Upper lobe of right lung (tissue), 1 donor: ENCODE measurements at regions not wholly inside any gene's neighbourhood (a gene's known extent, or its start where the extent isn't known, plus 50 kb on each side); places are given as distances from the start of the nearest gene placed in this dataset.

Experiments
- ATAC-seq: fragments of 200-7000 bp; cut with Tn5 transposase; one replicate; pipeline ENCODE4 v1.9.1; 2020; ENCODE audit warnings: mild to moderate bottlenecking, moderate library complexity
- DNase-seq: peaks from one replicate; pipeline ENCODE4 v3.0.0-alpha.2; 2020
- H3K27ac ChIP-seq: fragments of 200-600 bp; one replicate; pipeline ENCODE4 v1.8.0; 2022
- H3K27me3 ChIP-seq: fragments of 200-600 bp; one replicate; pipeline ENCODE4 v1.8.0; 2022; ENCODE audit warnings: mild to moderate bottlenecking
- H3K36me3 ChIP-seq: fragments of 200-600 bp; one replicate; pipeline ENCODE4 v1.8.0; 2022
- H3K4me1 ChIP-seq: fragments of 200-600 bp; one replicate; pipeline ENCODE4 v1.8.0; 2022
- H3K4me3 ChIP-seq: fragments of 200-600 bp; one replicate; pipeline ENCODE4 v1.8.0; 2022; ENCODE audit warnings: mild to moderate bottlenecking
- H3K9me3 ChIP-seq: fragments of 200-600 bp; one replicate; pipeline ENCODE4 v1.8.0; 2022
- intact Hi-C: fragments of 100-400 bp; cut with DNase I; formaldehyde crosslinking; loops from one replicate; pipeline ENCODE4 v1.11.0; 2022
- TF ChIP-seq, protein P1 (sequence below): fragments of 200-600 bp; IDR thresholded peaks from one replicate; pipeline ENCODE4 v1.8.0; 2022; ENCODE audit warnings: antibody characterized with exemption
- donor health status: DM: no; HTN: yes; CAD: no; lungs with severe emphysema.

DNA sequence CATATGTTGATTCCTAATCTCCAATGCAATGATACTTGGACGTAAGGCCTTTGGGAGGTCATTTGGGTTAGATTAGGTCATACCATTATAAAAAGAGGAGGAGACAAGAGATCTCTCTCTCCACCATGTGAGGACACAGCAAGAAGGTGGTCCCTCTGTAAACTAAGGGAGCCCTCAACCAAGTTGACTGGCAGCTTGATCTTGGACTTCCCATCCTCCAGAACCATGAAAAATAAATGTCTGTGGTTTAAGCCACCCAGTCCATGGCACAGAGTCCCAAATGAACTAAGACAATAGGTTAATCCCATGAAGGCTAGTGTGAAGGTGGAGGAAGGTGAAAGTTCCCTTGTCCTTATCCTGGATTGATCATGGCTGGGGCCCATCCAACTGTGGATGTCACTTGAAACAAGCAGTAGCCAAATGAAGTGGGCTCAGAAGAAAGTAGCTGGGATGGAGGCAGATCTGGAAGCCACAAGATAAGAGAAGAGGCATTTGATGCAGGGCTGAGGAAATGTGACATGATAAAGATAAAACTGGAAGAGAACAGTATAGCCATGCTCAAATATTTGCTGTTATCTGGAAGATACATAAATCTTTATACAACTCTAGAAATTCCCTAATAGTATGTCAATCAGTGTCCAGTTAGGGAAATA, 99.9 kb downstream of the BANF2 start:
- TF ChIP-seq, protein P1, sequence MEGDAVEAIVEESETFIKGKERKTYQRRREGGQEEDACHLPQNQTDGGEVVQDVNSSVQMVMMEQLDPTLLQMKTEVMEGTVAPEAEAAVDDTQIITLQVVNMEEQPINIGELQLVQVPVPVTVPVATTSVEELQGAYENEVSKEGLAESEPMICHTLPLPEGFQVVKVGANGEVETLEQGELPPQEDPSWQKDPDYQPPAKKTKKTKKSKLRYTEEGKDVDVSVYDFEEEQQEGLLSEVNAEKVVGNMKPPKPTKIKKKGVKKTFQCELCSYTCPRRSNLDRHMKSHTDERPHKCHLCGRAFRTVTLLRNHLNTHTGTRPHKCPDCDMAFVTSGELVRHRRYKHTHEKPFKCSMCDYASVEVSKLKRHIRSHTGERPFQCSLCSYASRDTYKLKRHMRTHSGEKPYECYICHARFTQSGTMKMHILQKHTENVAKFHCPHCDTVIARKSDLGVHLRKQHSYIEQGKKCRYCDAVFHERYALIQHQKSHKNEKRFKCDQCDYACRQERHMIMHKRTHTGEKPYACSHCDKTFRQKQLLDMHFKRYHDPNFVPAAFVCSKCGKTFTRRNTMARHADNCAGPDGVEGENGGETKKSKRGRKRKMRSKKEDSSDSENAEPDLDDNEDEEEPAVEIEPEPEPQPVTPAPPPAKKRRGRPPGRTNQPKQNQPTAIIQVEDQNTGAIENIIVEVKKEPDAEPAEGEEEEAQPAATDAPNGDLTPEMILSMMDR: no peak
- intact Hi-C loops: no loop called here

DNA sequence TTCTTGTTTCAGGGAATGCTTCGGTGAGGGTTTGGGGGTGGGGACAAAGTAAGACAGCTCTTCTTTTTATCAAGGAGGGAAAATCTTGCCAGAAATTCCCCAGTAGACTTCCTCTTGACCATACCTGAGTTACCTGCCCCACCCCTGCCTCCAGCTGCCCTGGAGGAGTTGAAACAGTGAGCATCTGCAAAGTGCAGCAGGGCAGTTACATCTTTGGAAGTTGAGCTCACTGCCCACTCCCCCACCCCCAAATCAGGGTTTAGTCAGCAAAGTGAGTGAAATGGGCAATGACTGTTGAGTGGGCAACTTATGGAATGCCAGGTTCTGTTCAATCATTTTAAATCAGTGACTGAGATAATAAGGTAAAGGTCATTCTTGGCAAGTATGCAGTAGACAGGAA, 98.8 kb downstream of the BANF2 start:
- H3K4me1 ChIP-seq: peaks cover 22% of the 10 kb centered on the region
- no peaks in the 10 kb centered on the region for H3K36me3 ChIP-seq
- intact Hi-C loops: no loop called here
- TF ChIP-seq, protein P1: no peak
- H3K27me3 ChIP-seq: no peaks in the 10 kb centered on the region
- H3K27ac ChIP-seq: no peak overlapping the region
- ATAC-seq (no peak), DNase-seq (no peak)
- H3K9me3 ChIP-seq: no peaks in the 10 kb centered on the region
- no peak overlapping the region for H3K4me3 ChIP-seq

More for the DNA sequence above, 99.9 kb downstream of the BANF2 start:
- Histone ChIP-seq H3K36me3 (no peaks in the 10 kb centered on the region), H3K9me3 (no peaks in the 10 kb centered on the region), H3K27ac (no peak overlapping the region), H3K27me3 (no peaks in the 10 kb centered on the region), H3K4me3 (no peak overlapping the region), H3K4me1 (peaks cover 19% of the 10 kb centered on the region)
- no peak for ATAC-seq
- no peak for DNase-seq

GRCh38 chr20:17797579-17797978, 97.8 kb downstream of the BANF2 start:
- Histone ChIP-seq H3K4me1 (peaks cover 22% of the 10 kb centered on the region), H3K9me3 (no peaks in the 10 kb centered on the region), H3K36me3 (no peaks in the 10 kb centered on the region), H3K27ac (no peak overlapping the region), H3K27me3 (no peaks in the 10 kb centered on the region), H3K4me3 (no peak overlapping the region)
- DNase-seq (no peak), ATAC-seq (no peak)
- intact Hi-C loops: no loop called here
- TF ChIP-seq, protein P1: no peak

- Histone ChIP-seq H3K27ac (no peak overlapping the region), H3K27me3 (no peaks in the 10 kb centered on the region), H3K36me3 (no peaks in the 10 kb centered on the region), H3K9me3 (no peaks in the 10 kb centered on the region), H3K4me1 (peaks cover 22% of the 10 kb centered on the region), H3K4me3 (no peak overlapping the region)
- ATAC-seq: no peak
- intact Hi-C loops: no loop called here
- no peak for DNase-seq
- TF ChIP-seq, protein P1: no peak
These were observed 97.4 kb downstream of the BANF2 start for GRCh38 chr20:17797161-17797560.

GRCh38 chr20:17796091-17796563, 96.4 kb downstream of the BANF2 start:
- intact Hi-C loops: no loop called here
- H3K27ac ChIP-seq: peak overlapping the region; percentile 65
- DNase-seq: no peak

More at GRCh38 chr20:17796091-17796563, 96.4 kb downstream of the BANF2 start:
- peak; percentile 83 for ATAC-seq
- Histone ChIP-seq H3K4me3 (no peak overlapping the region), H3K9me3 (no peaks in the 10 kb centered on the region), H3K36me3 (no peaks in the 10 kb centered on the region), H3K4me1 (peaks cover 22% of the 10 kb centered on the region), H3K27me3 (no peaks in the 10 kb centered on the region)
- TF ChIP-seq, protein P1: no peak
